AG10803 (cell line): ENCODE measurements at regions not wholly inside any gene's neighbourhood (a gene's known extent, or its start where the extent isn't known, plus 50 kb on each side); places are given as distances from the start of the nearest gene placed in this dataset.

Experiments
- DNase-seq: peaks from one replicate; pipeline ENCODE4 v3.0.0; 2010; ENCODE audit warnings: low read depth
- H3K4me3 ChIP-seq: 2 replicates; pipeline ENCODE4 v1.5.1; 2011; ENCODE audit warnings: mild to moderate bottlenecking, low read length, control low read depth
- CTCF ChIP-seq: conservative IDR thresholded peaks from 2 replicates; pipeline ENCODE4 v1.5.1; 2011; ENCODE audit warnings: mild to moderate bottlenecking, low read length, control low read depth, inconsistent platforms

- no peak overlapping the region for H3K4me3 ChIP-seq
- TF ChIP-seq CTCF, result no peak
- no peak for DNase-seq
These were observed 400.7 kb downstream of the TMEM135 start for GRCh38 chr11:87438416-87438815.

- DNase-seq, result peak; percentile 84
- no peak for TF ChIP-seq CTCF
- H3K4me3 ChIP-seq, result no peak overlapping the region
These were observed 400.1 kb downstream of the TMEM135 start for GRCh38 chr11:87437844-87438223.

GRCh38 chr11:87437133-87437843, 399.6 kb downstream of the TMEM135 start:
- TF ChIP-seq CTCF, result no peak
- no peak overlapping the region for H3K4me3 ChIP-seq
- DNase-seq, result no peak

GRCh38 chr11:87432022-87432421, 394.3 kb downstream of the TMEM135 start:
- no peak overlapping the region for H3K4me3 ChIP-seq
- peak; percentile 94 for DNase-seq
- TF ChIP-seq CTCF, result no peak

GRCh38 chr11:87431392-87431791, 393.7 kb downstream of the TMEM135 start:
- no peak for TF ChIP-seq CTCF
- H3K4me3 ChIP-seq, result no peak overlapping the region
- DNase-seq, result no peak

- no peak for TF ChIP-seq CTCF
- H3K4me3 ChIP-seq, result no peak overlapping the region
- no peak for DNase-seq
These were observed 393.1 kb downstream of the TMEM135 start for GRCh38 chr11:87430821-87431220.

- TF ChIP-seq CTCF, result no peak
- H3K4me3 ChIP-seq, result no peak overlapping the region
- no peak for DNase-seq
These were observed 392.3 kb downstream of the TMEM135 start for GRCh38 chr11:87429996-87430395.
